Spinal cord (tissue), 9 donors: ENCODE measurements at regions not wholly inside any gene's neighbourhood (a gene's known extent, or its start where the extent isn't known, plus 50 kb on each side); places are given as distances from the start of the nearest gene placed in this dataset.

Experiments
- DNase-seq, 6 donors: peaks; one replicate each; pipeline versions ENCODE4 v3.0.0 to v3.0.0-alpha.2; 2013 to 2015; ENCODE audit warnings: low spot score in 6 of 6, low read depth in 4 of 6
- H3K27ac ChIP-seq: one replicate; pipeline ENCODE4 v1.5.1; 2013; ENCODE audit warnings: low read depth, low read length, control low read depth
- H3K27me3 ChIP-seq: one replicate; pipeline ENCODE4 v1.6.1; 2013; ENCODE audit warnings: low read length; ENCODE audit not compliant: control insufficient read depth, insufficient read depth
- H3K36me3 ChIP-seq: one replicate; pipeline ENCODE4 v1.6.1; 2013; ENCODE audit warnings: low read length; ENCODE audit not compliant: control insufficient read depth, insufficient read depth
- H3K4me1 ChIP-seq: one replicate; pipeline ENCODE4 v1.6.1; 2013; ENCODE audit warnings: low read length; ENCODE audit not compliant: control insufficient read depth, insufficient read depth
- H3K4me3 ChIP-seq: one replicate; pipeline ENCODE4 v1.5.1; 2013; ENCODE audit warnings: low read depth, low read length, control low read depth
- H3K9me3 ChIP-seq: one replicate; pipeline ENCODE4 v1.6.1; 2013; ENCODE audit warnings: low read length; ENCODE audit not compliant: control insufficient read depth, insufficient read depth
- WGBS: methylation state at CpG from one replicate; pipeline ENCODE4 v1.1.5; 2013; ENCODE audit warnings: missing lambda C conversion rate; ENCODE audit not compliant: insufficient coverage; 5-methylcytosine and 5-hydroxymethylcytosine counted together
- donor health status: healthy.

DNA sequence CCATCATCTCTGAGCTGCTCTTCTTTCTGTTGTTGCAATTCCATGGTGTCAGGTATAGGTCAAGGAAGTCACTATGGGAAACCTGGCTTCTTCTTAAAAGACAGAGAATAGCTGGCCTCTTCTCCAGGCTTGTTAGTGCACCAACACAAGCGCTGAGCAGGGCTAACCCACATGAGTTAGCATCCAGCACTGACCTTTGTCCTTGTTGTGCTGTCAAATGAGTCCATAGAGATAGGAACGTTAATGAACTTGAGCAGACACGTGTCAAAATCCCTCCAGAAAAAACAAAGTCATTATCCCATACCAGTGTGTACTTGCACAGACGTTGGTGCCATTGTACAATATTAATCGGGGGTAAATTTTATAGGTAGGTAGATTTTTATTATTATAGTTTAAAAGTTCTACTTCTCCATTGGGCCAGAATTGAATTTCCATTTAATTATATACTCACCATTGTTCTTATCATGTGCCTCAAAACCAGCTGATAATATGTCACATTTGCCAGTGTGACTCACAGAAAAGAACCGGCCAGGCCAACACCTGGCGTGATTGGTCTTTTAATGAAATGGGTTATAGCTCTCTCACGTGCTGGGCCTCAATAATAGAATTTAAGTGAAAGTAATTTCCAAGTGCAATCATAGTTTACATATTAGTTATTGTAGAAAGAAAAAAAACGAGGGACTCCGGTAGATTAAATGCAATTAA, 468.8 kb upstream of the MGMT start:
- H3K4me3 ChIP-seq, result no peak overlapping the region
- no peaks in the 10 kb centered on the region for H3K9me3 ChIP-seq
- H3K27ac ChIP-seq, result no peak overlapping the region
- no peaks in the 10 kb centered on the region for H3K36me3 ChIP-seq
- H3K4me1 ChIP-seq, result peaks cover 5% of the 10 kb centered on the region
- 79% methylated on average over 3 of the region's 10 CpGs for WGBS
- peak in 1 of 6 donors; percentile 50 for DNase-seq
- H3K27me3 ChIP-seq, result no peaks in the 10 kb centered on the region

DNA sequence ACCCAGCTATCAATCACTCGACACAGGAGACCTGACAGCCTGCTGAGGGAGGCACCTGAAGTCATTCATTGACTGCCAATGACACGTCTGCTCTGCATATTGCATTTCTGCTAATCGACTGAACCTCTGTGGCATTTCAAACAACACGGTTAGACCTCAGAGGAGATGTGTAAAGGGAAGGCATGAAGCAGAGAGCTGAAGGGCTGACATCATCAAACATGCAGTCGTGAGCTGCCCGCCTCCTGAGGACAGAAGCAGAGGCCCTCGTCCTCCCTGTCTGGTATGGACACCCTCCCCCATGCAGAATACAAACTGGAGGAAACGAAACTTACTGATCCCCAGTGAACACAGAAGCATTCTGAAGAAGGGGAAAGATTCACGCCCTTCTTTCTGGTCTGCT, 462.6 kb upstream of the MGMT start:
- no peak overlapping the region for H3K4me3 ChIP-seq
- peaks cover 2% of the 10 kb centered on the region for H3K9me3 ChIP-seq
- H3K4me1 ChIP-seq, result no peaks in the 10 kb centered on the region
- H3K36me3 ChIP-seq, result no peaks in the 10 kb centered on the region
- H3K27ac ChIP-seq, result no peak overlapping the region
- DNase-seq, result no peak
- no peaks in the 10 kb centered on the region for H3K27me3 ChIP-seq
- 72% methylated on average over 6 of the region's 9 CpGs for WGBS

DNA sequence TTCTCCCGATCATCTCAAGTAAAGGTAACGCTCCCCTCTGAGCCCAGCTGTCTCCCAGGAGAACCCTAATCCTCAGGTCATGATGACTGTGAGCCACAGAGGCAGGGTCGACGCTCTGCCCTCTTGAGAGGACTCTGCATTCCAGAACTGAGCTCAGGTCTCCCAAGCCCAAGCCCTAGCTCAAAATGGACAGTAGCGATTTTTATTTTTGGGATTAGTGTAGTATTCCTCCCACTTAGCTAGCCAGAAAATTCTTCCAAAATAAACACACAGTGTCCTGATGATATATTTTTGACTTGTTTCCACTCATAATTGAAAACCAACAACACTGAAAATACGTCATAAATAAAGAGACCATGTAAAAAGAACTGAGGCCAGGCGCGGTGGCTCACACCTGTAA, 462.0 kb upstream of the MGMT start:
- Histone ChIP-seq H3K27ac (no peak overlapping the region), H3K4me1 (no peaks in the 10 kb centered on the region), H3K4me3 (no peak overlapping the region), H3K9me3 (peaks cover 2% of the 10 kb centered on the region), H3K27me3 (no peaks in the 10 kb centered on the region), H3K36me3 (no peaks in the 10 kb centered on the region)
- 95% methylated on average over 7 of the region's 8 CpGs for WGBS
- no peak for DNase-seq

DNA sequence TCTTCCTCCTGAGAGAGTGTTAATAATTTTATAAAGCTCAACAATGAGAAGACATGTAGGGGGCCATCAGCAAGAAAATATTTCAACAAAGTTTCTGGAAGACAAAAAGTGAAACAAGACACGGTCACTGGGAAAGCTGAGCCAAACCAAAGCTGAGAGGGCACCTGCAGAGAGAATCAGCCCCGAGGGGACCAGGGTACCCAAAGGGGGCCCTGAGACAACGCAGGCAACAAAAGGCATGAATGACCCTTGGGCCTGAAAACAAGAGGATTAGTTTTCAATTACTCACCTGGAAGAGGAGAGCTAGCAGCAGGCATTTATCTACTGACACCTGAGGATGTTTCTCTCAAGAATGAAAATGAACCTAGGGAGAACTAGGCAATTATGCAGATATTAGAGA, 461.2 kb upstream of the MGMT start:
- H3K27ac ChIP-seq, result no peak overlapping the region
- no peaks in the 10 kb centered on the region for H3K27me3 ChIP-seq
- H3K4me1 ChIP-seq, result no peaks in the 10 kb centered on the region
- no peaks in the 10 kb centered on the region for H3K36me3 ChIP-seq
- H3K9me3 ChIP-seq, result peaks cover 2% of the 10 kb centered on the region
- no peak for DNase-seq
- no peak overlapping the region for H3K4me3 ChIP-seq
- 66% methylated on average over 3 of the region's 3 CpGs for WGBS

DNA sequence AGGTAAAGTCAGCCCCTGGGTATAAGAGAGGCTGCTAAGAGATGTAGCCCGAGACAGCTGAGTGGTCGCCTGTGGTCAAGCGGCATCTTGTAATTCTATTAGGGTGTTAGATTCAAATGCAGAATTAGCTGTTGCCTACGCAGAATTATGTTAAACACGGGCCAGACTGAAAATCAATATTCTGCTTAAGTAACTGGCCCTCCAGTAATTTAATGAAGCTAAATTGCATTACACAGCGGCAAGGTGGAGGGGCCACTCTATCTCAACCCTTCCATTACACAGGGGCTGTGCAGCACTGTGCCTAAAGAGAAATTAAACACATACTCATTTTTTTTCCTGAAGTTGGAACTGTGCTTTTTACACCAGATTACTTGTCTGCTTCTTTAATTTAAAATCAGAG, 448.5 kb upstream of the MGMT start:
- H3K27me3 ChIP-seq, result no peaks in the 10 kb centered on the region
- H3K4me1 ChIP-seq, result peaks cover 13% of the 10 kb centered on the region
- H3K27ac ChIP-seq, result no peak overlapping the region
- no peak for DNase-seq
- no peak overlapping the region for H3K4me3 ChIP-seq
- no peaks in the 10 kb centered on the region for H3K9me3 ChIP-seq
- H3K36me3 ChIP-seq, result no peaks in the 10 kb centered on the region
- whole genome bisulfite sequencing, result 86% methylated on average over 6 of the region's 6 CpGs

DNA sequence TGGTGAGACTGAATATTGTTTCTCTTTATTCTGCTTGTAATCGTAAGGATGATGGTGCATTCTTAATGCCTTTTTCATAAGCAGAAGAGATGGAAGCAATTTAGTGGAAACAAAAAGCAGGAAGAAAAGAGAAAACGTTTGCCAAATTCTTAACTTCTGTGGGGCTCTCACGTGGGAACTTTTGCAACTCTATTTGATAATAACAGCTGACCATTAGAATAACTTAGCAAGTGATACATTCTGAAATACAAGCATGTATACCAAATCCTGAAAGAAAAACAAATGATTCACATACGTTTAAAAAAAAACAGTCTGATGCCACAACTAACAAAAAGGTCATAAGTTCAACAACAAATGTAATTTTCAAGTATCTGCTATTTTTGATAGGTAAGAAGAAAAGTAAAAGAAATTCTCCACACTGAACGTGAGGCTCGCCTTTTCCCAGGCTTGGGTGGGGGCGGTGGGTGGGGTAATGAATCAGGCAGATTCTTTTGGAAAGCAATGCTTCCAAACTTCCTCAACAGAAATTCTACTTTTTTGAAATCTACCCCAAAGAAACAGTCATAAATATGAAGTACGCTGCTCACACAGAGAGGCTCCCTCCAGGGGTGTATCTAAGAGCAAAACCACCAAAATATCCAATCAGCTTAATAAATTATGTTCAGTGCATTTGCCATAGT, 446.2 kb upstream of the MGMT start:
- peaks cover 6% of the 10 kb centered on the region for H3K27me3 ChIP-seq
- no peaks in the 10 kb centered on the region for H3K36me3 ChIP-seq
- no peak overlapping the region for H3K4me3 ChIP-seq
- no peak for DNase-seq
- 88% methylated on average over 1 of the region's 8 CpGs for WGBS
- H3K9me3 ChIP-seq, result no peaks in the 10 kb centered on the region
- H3K4me1 ChIP-seq, result peaks cover 22% of the 10 kb centered on the region
- peak overlapping the region; percentile 86 for H3K27ac ChIP-seq

DNA sequence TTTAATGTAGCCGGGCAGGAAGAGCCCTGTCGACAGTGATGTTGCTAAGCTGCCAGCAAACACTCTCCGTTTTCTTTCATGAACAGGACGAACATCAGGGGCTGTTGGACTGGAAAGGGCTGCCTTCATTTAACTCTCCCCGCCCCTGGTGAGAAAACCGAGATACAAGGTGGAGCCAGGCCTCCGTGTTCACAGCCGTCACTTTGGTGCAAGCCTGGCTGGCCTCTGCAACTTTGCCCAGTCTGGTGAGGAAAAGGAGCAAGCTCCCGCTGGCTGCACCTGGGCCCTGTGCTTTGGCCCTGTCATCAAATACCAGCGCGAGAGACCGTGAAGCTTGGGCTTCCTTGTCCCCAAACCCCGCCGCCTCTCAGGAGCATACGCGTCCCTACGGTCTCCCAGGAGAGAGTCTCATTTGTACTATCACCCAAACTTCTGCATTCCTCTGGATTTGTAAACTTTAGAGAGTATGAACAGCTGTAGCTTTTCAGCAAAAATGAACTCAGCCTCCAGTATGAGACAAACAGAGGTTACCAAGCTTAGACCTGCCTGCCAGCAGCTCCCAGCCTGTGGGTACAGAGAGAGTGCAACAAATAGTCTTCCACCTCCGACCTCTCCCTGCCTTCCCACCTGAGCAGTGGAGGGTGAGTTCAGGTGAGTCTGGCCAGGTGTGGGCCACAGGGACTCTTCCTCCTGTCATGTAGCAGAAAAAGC, 445.3 kb upstream of the MGMT start:
- Histone ChIP-seq H3K27ac (peak overlapping the region; percentile 86), H3K4me1 (peaks cover 23% of the 10 kb centered on the region), H3K9me3 (no peaks in the 10 kb centered on the region), H3K36me3 (no peaks in the 10 kb centered on the region), H3K27me3 (peaks cover 6% of the 10 kb centered on the region), H3K4me3 (no peak overlapping the region)
- DNase-seq, result peak in 2 of 6 donors; percentile 57 to 63
- WGBS, result 19% methylated on average over 9 of the region's 18 CpGs

DNA sequence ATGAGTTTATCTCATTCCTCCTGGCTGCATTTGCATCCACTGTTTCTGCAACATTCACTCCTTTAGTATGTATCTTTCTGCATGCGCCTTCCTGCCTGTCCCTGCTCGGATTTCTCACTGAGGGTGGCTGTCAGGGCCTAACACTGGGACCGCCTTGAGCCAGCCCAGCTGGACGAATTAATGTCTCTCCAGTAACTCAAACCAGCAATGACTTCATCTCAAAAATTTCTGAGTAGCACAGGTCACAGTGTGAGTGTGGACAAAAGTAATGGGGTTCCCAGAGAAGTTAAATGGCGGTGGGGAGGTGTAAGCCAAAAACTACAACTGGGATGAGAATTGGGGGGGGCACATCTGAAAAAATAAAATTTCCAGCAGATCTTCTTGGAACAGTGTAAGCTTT, 444.0 kb upstream of the MGMT start:
- H3K4me3 ChIP-seq, result no peak overlapping the region
- H3K36me3 ChIP-seq, result no peaks in the 10 kb centered on the region
- H3K27me3 ChIP-seq, result peaks cover 10% of the 10 kb centered on the region
- peak overlapping the region; percentile 86 for H3K27ac ChIP-seq
- DNase-seq, result peak in 1 of 6 donors; percentile 71
- WGBS, result 49% methylated on average over 4 of the region's 5 CpGs
- no peaks in the 10 kb centered on the region for H3K9me3 ChIP-seq
- H3K4me1 ChIP-seq, result peaks cover 23% of the 10 kb centered on the region

DNA sequence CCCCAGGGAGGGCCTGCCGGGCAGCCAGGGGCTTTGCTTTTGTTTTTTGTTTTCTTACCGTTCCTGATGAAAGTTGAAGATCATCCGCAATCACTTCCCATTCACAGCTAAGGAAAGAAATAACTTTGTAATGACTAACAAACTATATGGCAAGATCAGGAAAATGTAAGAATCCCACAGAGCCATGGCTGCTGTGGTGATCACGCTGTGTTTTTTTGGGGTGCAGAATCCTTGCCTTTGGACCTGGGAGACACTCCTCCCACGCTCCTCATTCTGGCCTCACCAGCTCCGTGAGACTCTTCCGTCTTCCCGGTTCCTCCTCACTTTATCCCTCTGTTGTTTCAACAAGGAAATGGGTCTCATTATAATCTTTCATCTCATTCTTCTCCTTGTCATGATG, 443.0 kb upstream of the MGMT start:
- peak overlapping the region; percentile 29 for H3K27ac ChIP-seq
- WGBS, result 86% methylated on average over 5 of the region's 8 CpGs
- DNase-seq, result no peak

More for the DNA sequence above, 443.0 kb upstream of the MGMT start:
- peaks cover 16% of the 10 kb centered on the region for H3K27me3 ChIP-seq
- H3K36me3 ChIP-seq, result no peaks in the 10 kb centered on the region
- peaks cover 23% of the 10 kb centered on the region for H3K4me1 ChIP-seq
- H3K9me3 ChIP-seq, result no peaks in the 10 kb centered on the region
- H3K4me3 ChIP-seq, result no peak overlapping the region
